ENCODE measurements at regions not wholly inside any gene's neighbourhood (a gene's known extent, or its start where the extent isn't known, plus 50 kb on each side); places are given as distances from the start of the nearest gene placed in this dataset.

- no peaks in the 10 kb centered on the region for H3K9me3 ChIP-seq (ENCODE audit: low read length)
- no peak overlapping the region for H2AFZ ChIP-seq (ENCODE audit: low read length)
- no peaks in the 10 kb centered on the region for H3K4me1 ChIP-seq (ENCODE audit: insufficient read depth, low read length, severe bottlenecking)
- H3K79me2 ChIP-seq (ENCODE audit: insufficient read depth, low read length), result no peaks in the 10 kb centered on the region
- no peak overlapping the region for H3K27ac ChIP-seq (ENCODE audit: low read depth, low read length, poor library complexity, severe bottlenecking)
- H3K4me3 ChIP-seq (ENCODE audit: low read depth, low read length, poor library complexity, severe bottlenecking), result no peak overlapping the region
- H3K9me2 ChIP-seq (ENCODE audit: low read depth, low read length), result no peaks in the 10 kb centered on the region
- H3F3A ChIP-seq (ENCODE audit: insufficient read depth, low read length), result no peaks in the 10 kb centered on the region
- peaks cover 3% of the 10 kb centered on the region; the same call in 1 of the 2 replicates for H3K27me3 ChIP-seq (ENCODE audit: insufficient read depth, low read length)
- H3K36me3 ChIP-seq (ENCODE audit: insufficient read depth, low read length), result no peaks in the 10 kb centered on the region
- H4K20me1 ChIP-seq (ENCODE audit: insufficient read depth, low read length), result no peaks in the 10 kb centered on the region
- no peak overlapping the region for H3K9ac ChIP-seq (ENCODE audit: low read length)
- TF ChIP-seq EZH2 (IDR thresholded peaks at IDR 0.05; ENCODE audit: borderline replicate concordance, low read length), result no peak
- no peak overlapping the region for H3K4me2 ChIP-seq (ENCODE audit: low read length)
These were observed 101.2 kb upstream of the KLF3 start for GRCh38 chr4:38562751-38563198.

DNA sequence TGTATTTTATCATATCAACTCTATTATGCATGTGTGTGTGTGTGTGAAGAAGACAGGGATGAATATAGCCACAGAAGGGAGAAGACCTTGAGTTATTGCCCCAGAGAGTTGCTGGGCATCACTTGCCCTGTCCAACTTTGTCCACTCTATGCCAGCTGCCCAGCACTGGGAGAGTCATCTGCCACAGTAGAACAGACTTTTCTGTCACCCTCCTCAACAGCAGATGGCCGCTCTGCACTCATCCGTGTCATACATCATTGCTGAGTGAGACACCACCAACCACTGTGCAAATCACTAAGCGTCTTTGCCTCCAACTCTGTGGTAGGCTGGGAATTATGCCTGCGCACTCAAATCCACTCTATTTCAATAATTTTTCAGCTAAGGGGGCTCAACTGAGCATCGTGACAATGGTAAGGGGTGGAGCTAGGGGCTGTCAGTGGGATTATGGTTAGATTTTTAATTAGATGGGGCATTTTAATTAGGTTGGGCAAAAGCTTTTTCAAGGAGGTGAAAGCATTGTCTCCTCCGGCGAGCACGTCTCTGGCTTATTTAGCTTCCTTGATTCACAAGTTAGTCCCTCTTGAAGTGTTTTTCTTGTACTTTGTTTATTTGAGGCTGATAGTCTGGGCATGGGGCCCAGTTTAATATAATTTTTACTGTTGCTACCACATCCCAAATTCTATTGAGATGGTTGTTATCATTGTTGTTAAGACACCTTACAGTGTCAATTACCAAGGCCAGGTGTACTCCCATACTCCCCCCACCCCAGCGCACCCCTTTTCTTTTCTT lies 100.1 kb upstream of the KLF3 start:
- Histone ChIP-seq H3K9me3 (ENCODE audit: low read length) (no peaks in the 10 kb centered on the region), H3K36me3 (ENCODE audit: insufficient read depth, low read length) (no peaks in the 10 kb centered on the region), H3K79me2 (ENCODE audit: insufficient read depth, low read length) (no peaks in the 10 kb centered on the region), H4K20me1 (ENCODE audit: insufficient read depth, low read length) (no peaks in the 10 kb centered on the region), H3K4me1 (ENCODE audit: insufficient read depth, low read length, severe bottlenecking) (no peaks in the 10 kb centered on the region), H3K4me3 (ENCODE audit: low read depth, low read length, poor library complexity, severe bottlenecking) (no peak overlapping the region), H3K27me3 (ENCODE audit: insufficient read depth, low read length) (peaks cover 4% of the 10 kb centered on the region; the same call in 1 of the 2 replicates), H3F3A (ENCODE audit: insufficient read depth, low read length) (no peaks in the 10 kb centered on the region), H3K4me2 (ENCODE audit: low read length) (no peak overlapping the region), H3K9ac (ENCODE audit: low read length) (no peak overlapping the region), H2AFZ (ENCODE audit: low read length) (no peak overlapping the region), H3K9me2 (ENCODE audit: low read depth, low read length) (no peaks in the 10 kb centered on the region), H3K27ac (ENCODE audit: low read depth, low read length, poor library complexity, severe bottlenecking) (no peak overlapping the region)
- no peak for TF ChIP-seq EZH2 (IDR thresholded peaks at IDR 0.05; ENCODE audit: borderline replicate concordance, low read length)
- no peak for TF ChIP-seq CTCF (IDR thresholded peaks at IDR 0.05; ENCODE audit: low read length)

DNA sequence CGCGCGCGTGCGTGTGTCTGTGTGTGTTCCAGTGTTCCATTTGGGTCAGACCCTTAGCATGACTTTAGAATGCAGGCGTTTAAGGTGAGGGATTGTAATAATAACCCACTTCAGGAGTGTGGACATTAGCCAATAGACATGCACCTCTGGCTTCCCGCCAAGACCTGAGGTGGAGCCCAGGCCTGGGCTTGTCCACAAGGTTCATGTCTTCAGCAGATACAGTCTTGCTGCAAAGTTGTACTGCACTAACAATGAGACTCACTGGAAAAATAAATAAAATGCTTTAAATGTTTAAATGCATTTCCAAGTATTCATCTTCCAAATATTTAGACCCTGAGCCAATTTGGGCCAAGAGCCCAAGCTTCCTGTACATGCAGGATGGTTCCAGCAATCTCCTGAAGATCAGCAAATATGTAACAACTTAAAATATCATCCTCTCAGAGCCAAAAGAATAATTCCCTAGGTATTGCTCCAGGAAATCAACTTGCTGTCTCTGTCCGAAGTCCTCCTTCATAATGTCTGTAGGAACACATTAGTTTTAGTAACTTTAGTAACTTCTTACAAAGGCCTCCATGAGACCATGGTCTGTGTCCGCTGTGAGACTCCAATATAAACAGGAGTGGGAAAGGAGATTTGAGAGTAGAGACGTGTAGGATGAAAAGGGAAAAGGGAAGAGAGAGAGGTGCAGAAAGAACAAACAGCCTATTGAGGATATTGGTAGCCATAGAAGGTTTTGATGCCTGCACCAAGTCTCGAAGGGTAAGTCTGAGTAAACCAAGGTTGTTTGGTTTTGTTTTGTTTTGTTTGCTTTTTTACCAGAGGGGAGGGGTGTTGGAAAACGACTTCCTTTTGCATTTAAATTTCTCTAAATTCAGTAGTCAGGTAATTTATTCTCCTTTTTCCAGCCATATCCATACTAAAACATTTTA lies 98.5 kb upstream of the KLF3 start:
- Histone ChIP-seq H4K20me1 (ENCODE audit: insufficient read depth, low read length) (no peaks in the 10 kb centered on the region), H3K27ac (ENCODE audit: low read depth, low read length, poor library complexity, severe bottlenecking) (no peak overlapping the region), H3K9ac (ENCODE audit: low read length) (no peak overlapping the region), H3K9me2 (ENCODE audit: low read depth, low read length) (no peaks in the 10 kb centered on the region), H3K4me2 (ENCODE audit: low read length) (no peak overlapping the region), H3F3A (ENCODE audit: insufficient read depth, low read length) (no peaks in the 10 kb centered on the region), H3K36me3 (ENCODE audit: insufficient read depth, low read length) (no peaks in the 10 kb centered on the region), H3K4me3 (ENCODE audit: low read depth, low read length, poor library complexity, severe bottlenecking) (no peak overlapping the region), H3K4me1 (ENCODE audit: insufficient read depth, low read length, severe bottlenecking) (no peaks in the 10 kb centered on the region), H3K27me3 (ENCODE audit: insufficient read depth, low read length) (peaks cover 4% of the 10 kb centered on the region; the same call in 1 of the 2 replicates), H3K9me3 (ENCODE audit: low read length) (no peaks in the 10 kb centered on the region), H3K79me2 (ENCODE audit: insufficient read depth, low read length) (no peaks in the 10 kb centered on the region), H2AFZ (ENCODE audit: low read length) (no peak overlapping the region)
- TF ChIP-seq EZH2 (IDR thresholded peaks at IDR 0.05; ENCODE audit: borderline replicate concordance, low read length), result no peak

DNA sequence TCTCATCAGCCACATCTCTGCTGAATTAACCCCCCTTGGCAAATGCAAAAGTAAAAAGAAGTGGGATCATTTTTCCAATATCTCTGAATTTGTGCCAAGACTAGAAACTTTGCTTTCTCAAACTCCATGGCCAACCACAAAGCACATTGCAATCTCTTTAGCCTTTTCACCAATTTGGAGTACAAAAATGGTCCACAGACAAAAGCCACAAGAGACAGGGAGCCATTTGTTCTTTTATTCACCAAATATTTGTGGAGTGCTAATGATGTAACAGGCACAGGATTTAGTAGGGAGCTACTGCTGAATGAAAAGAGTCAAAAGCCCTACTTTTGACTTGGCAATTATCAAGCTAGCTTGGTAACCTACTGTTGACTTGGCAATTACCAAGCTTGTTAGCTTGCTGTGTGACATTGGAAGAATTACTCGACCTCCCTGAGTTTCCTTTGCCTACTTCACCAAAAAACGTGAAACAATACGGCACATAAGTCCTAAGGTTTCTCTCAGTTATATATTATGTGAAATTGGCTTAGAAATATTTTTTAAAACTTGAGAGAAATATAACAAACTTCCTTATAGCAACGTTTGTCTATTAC lies 97.1 kb upstream of the KLF3 start:
- H4K20me1 ChIP-seq (ENCODE audit: insufficient read depth, low read length), result no peaks in the 10 kb centered on the region
- peaks cover 4% of the 10 kb centered on the region; the same call in 1 of the 2 replicates for H3K27me3 ChIP-seq (ENCODE audit: insufficient read depth, low read length)
- H3K9me3 ChIP-seq (ENCODE audit: low read length), result no peaks in the 10 kb centered on the region
- no peak overlapping the region for H3K9ac ChIP-seq (ENCODE audit: low read length)
- TF ChIP-seq CTCF (IDR thresholded peaks at IDR 0.05; ENCODE audit: low read length) (no peak), EZH2 (IDR thresholded peaks at IDR 0.05; ENCODE audit: borderline replicate concordance, low read length) (no peak)
- no peak overlapping the region for H2AFZ ChIP-seq (ENCODE audit: low read length)
- no peak overlapping the region for H3K4me3 ChIP-seq (ENCODE audit: low read depth, low read length, poor library complexity, severe bottlenecking)
- no peaks in the 10 kb centered on the region for H3F3A ChIP-seq (ENCODE audit: insufficient read depth, low read length)
- no peak overlapping the region for H3K4me2 ChIP-seq (ENCODE audit: low read length)
- no peaks in the 10 kb centered on the region for H3K36me3 ChIP-seq (ENCODE audit: insufficient read depth, low read length)
- no peaks in the 10 kb centered on the region for H3K4me1 ChIP-seq (ENCODE audit: insufficient read depth, low read length, severe bottlenecking)
- H3K79me2 ChIP-seq (ENCODE audit: insufficient read depth, low read length), result no peaks in the 10 kb centered on the region
- no peaks in the 10 kb centered on the region for H3K9me2 ChIP-seq (ENCODE audit: low read depth, low read length)
- no peak overlapping the region for H3K27ac ChIP-seq (ENCODE audit: low read depth, low read length, poor library complexity, severe bottlenecking)

Data from OCI-LY1 (cell line).